ENCODE measurements at regions not wholly inside any gene's neighbourhood (a gene's known extent, or its start where the extent isn't known, plus 50 kb on each side); places are given as distances from the start of the nearest gene placed in this dataset.
"Not testable (repeated sequence)": the region's sequence is repeated elsewhere in the genome, so short reads cannot be mapped to it uniquely, and the experiment has no call there.

GRCh38 chr1:5686925-5687706 is 305.1 kb downstream of the NPHP4 start:
- DNase-seq (no peak), ATAC-seq (no peak)
- H3K4me3 Mint-ChIP-seq = no peak overlapping the region
- H3K9me3 Mint-ChIP-seq = peaks cover 4% of the 10 kb centered on the region
- H3K27ac Mint-ChIP-seq = no peak overlapping the region
- no peaks in the 10 kb centered on the region for H3K36me3 Mint-ChIP-seq (ENCODE audit: low read depth)
- H3K4me1 Mint-ChIP-seq = no peaks in the 10 kb centered on the region
- H3K27me3 Mint-ChIP-seq = peaks cover 6% of the 10 kb centered on the region

GRCh38 chr1:5686195-5686594 is 306.0 kb downstream of the NPHP4 start:
- H3K27ac Mint-ChIP-seq = no peak overlapping the region
- H3K4me1 Mint-ChIP-seq = no peaks in the 10 kb centered on the region
- peaks cover 4% of the 10 kb centered on the region for H3K9me3 Mint-ChIP-seq
- H3K36me3 Mint-ChIP-seq (ENCODE audit: low read depth) = no peaks in the 10 kb centered on the region
- DNase-seq = no peak
- H3K4me3 Mint-ChIP-seq = no peak overlapping the region
- peaks cover 4% of the 10 kb centered on the region for H3K27me3 Mint-ChIP-seq
- ATAC-seq = no peak

GRCh38 chr1:5685446-5686040 is 306.7 kb downstream of the NPHP4 start:
- peaks cover 4% of the 10 kb centered on the region for H3K9me3 Mint-ChIP-seq
- H3K4me3 Mint-ChIP-seq = no peak overlapping the region
- no peaks in the 10 kb centered on the region for H3K4me1 Mint-ChIP-seq
- H3K27me3 Mint-ChIP-seq = peaks cover 4% of the 10 kb centered on the region
- ATAC-seq (no peak), DNase-seq (no peak)
- no peaks in the 10 kb centered on the region for H3K36me3 Mint-ChIP-seq (ENCODE audit: low read depth)
- H3K27ac Mint-ChIP-seq = no peak overlapping the region

GRCh38 chr1:5684791-5685190 is 307.4 kb downstream of the NPHP4 start:
- DNase-seq (no peak), ATAC-seq (no peak)
- Mint-ChIP-seq H3K27ac (no peak overlapping the region), H3K27me3 (peaks cover 4% of the 10 kb centered on the region), H3K36me3 (ENCODE audit: low read depth) (no peaks in the 10 kb centered on the region), H3K4me1 (no peaks in the 10 kb centered on the region), H3K4me3 (no peak overlapping the region), H3K9me3 (peaks cover 4% of the 10 kb centered on the region)

GRCh38 chr1:5683446-5683845 is 308.8 kb downstream of the NPHP4 start:
- DNase-seq (no peak), ATAC-seq (no peak)
- no peaks in the 10 kb centered on the region for H3K36me3 Mint-ChIP-seq (ENCODE audit: low read depth)
- H3K9me3 Mint-ChIP-seq = peaks cover 4% of the 10 kb centered on the region
- no peak overlapping the region for H3K4me3 Mint-ChIP-seq
- peaks cover 7% of the 10 kb centered on the region for H3K27me3 Mint-ChIP-seq
- H3K4me1 Mint-ChIP-seq = no peaks in the 10 kb centered on the region
- H3K27ac Mint-ChIP-seq = no peak overlapping the region

- no peaks in the 10 kb centered on the region for H3K4me1 Mint-ChIP-seq
- peaks cover 4% of the 10 kb centered on the region for H3K9me3 Mint-ChIP-seq
- no peak for DNase-seq
- H3K4me3 Mint-ChIP-seq = no peak overlapping the region
- H3K27me3 Mint-ChIP-seq = peaks cover 7% of the 10 kb centered on the region
- no peak overlapping the region for H3K27ac Mint-ChIP-seq
- H3K36me3 Mint-ChIP-seq (ENCODE audit: low read depth) = no peaks in the 10 kb centered on the region
- ATAC-seq = no peak
These were observed 309.5 kb downstream of the NPHP4 start for GRCh38 chr1:5682626-5683225.

GRCh38 chr1:5681654-5682053 is 310.6 kb downstream of the NPHP4 start:
- H3K27ac Mint-ChIP-seq = no peak overlapping the region
- no peak for DNase-seq
- peaks cover 7% of the 10 kb centered on the region for H3K27me3 Mint-ChIP-seq
- H3K4me1 Mint-ChIP-seq = no peaks in the 10 kb centered on the region
- H3K36me3 Mint-ChIP-seq (ENCODE audit: low read depth) = no peaks in the 10 kb centered on the region
- peaks cover 4% of the 10 kb centered on the region for H3K9me3 Mint-ChIP-seq
- H3K4me3 Mint-ChIP-seq = no peak overlapping the region
- peak; percentile 28 for ATAC-seq

- Mint-ChIP-seq H3K4me3 (no peak overlapping the region), H3K36me3 (ENCODE audit: low read depth) (no peaks in the 10 kb centered on the region), H3K9me3 (peaks cover 4% of the 10 kb centered on the region), H3K27me3 (peaks cover 5% of the 10 kb centered on the region), H3K27ac (no peak overlapping the region), H3K4me1 (no peaks in the 10 kb centered on the region)
- no peak for ATAC-seq
- no peak for DNase-seq
These were observed 311.6 kb downstream of the NPHP4 start for GRCh38 chr1:5680600-5680999.

- Mint-ChIP-seq H3K4me1 (no peaks in the 10 kb centered on the region), H3K27me3 (peaks cover 7% of the 10 kb centered on the region)
- no peak for ATAC-seq
These were observed 313.5 kb downstream of the NPHP4 start for GRCh38 chr1:5678759-5679158.

GRCh38 chr1:5672355-5672754 is 319.9 kb downstream of the NPHP4 start:
- peaks cover 16% of the 10 kb centered on the region for H3K9me3 Mint-ChIP-seq
- not testable (repeated sequence) for DNase-seq; H3K27me3 Mint-ChIP-seq; ATAC-seq; H3K27ac Mint-ChIP-seq; H3K36me3 Mint-ChIP-seq (ENCODE audit: low read depth); H3K4me3 Mint-ChIP-seq; H3K4me1 Mint-ChIP-seq

More at GRCh38 chr1:5678759-5679158, 313.5 kb downstream of the NPHP4 start:
- Mint-ChIP-seq H3K4me3 (no peak overlapping the region), H3K36me3 (ENCODE audit: low read depth) (no peaks in the 10 kb centered on the region), H3K27ac (no peak overlapping the region), H3K9me3 (peaks cover 13% of the 10 kb centered on the region)
- DNase-seq = no peak

- Mint-ChIP-seq H3K27ac (no peak overlapping the region), H3K4me3 (no peak overlapping the region)
These were observed 321.5 kb downstream of the NPHP4 start for GRCh38 chr1:5670590-5671350.

GRCh38 chr1:5667513-5668325 is 324.5 kb downstream of the NPHP4 start:
- H3K4me1 Mint-ChIP-seq = no peaks in the 10 kb centered on the region
- H3K27ac Mint-ChIP-seq = no peak overlapping the region
- peaks cover 3% of the 10 kb centered on the region for H3K9me3 Mint-ChIP-seq
- no peak for ATAC-seq
- DNase-seq = no peak
- H3K36me3 Mint-ChIP-seq (ENCODE audit: low read depth) = no peaks in the 10 kb centered on the region
- no peak overlapping the region for H3K4me3 Mint-ChIP-seq
- no peaks in the 10 kb centered on the region for H3K27me3 Mint-ChIP-seq

More at GRCh38 chr1:5670590-5671350, 321.5 kb downstream of the NPHP4 start:
- Mint-ChIP-seq H3K4me1 (no peaks in the 10 kb centered on the region), H3K9me3 (peaks cover 14% of the 10 kb centered on the region), H3K36me3 (ENCODE audit: low read depth) (no peaks in the 10 kb centered on the region), H3K27me3 (peaks cover 1% of the 10 kb centered on the region)
- no peak for ATAC-seq
- DNase-seq = no peak

GRCh38 chr1:5664906-5665875 is 327.0 kb downstream of the NPHP4 start:
- Mint-ChIP-seq H3K27me3 (peaks cover 2% of the 10 kb centered on the region), H3K9me3 (no peaks in the 10 kb centered on the region), H3K27ac (no peak overlapping the region), H3K36me3 (ENCODE audit: low read depth) (no peaks in the 10 kb centered on the region), H3K4me1 (no peaks in the 10 kb centered on the region), H3K4me3 (no peak overlapping the region)
- no peak for DNase-seq
- ATAC-seq = no peak
